Large intestine (tissue), 3 donors: ENCODE measurements at regions not wholly inside any gene's neighbourhood (a gene's known extent, or its start where the extent isn't known, plus 50 kb on each side); places are given as distances from the start of the nearest gene placed in this dataset.

Experiments
- DNase-seq, 2 donors: peaks; one replicate each; pipeline versions ENCODE4 v3.0.0 to v3.0.0-alpha.2; 2013
- H3K27ac ChIP-seq: one replicate; pipeline ENCODE4 v1.5.1; 2013; ENCODE audit warnings: low read length
- H3K27me3 ChIP-seq: 2 replicates; pipeline ENCODE4 v1.6.1; 2013; ENCODE audit warnings: low read length; ENCODE audit not compliant: control insufficient read depth, insufficient read depth
- H3K36me3 ChIP-seq: 2 replicates; pipeline ENCODE4 v1.6.1; 2013; ENCODE audit warnings: low read length; ENCODE audit not compliant: control insufficient read depth, insufficient read depth
- H3K4me1 ChIP-seq: one replicate; pipeline ENCODE4 v1.6.1; 2013; ENCODE audit warnings: low read length; ENCODE audit not compliant: control insufficient read depth, insufficient read depth
- H3K4me3 ChIP-seq: one replicate; pipeline ENCODE4 v1.5.1; 2013; ENCODE audit warnings: low read length
- H3K9me3 ChIP-seq: one replicate; pipeline ENCODE4 v1.6.1; 2013; ENCODE audit warnings: mild to moderate bottlenecking, low read depth, low read length, moderate library complexity; ENCODE audit not compliant: control insufficient read depth
- WGBS: methylation state at CpG from one replicate; pipeline ENCODE4 v1.1.5; 2013; ENCODE audit warnings: low lambda C conversion rate; ENCODE audit not compliant: insufficient coverage; 5-methylcytosine and 5-hydroxymethylcytosine counted together

DNA sequence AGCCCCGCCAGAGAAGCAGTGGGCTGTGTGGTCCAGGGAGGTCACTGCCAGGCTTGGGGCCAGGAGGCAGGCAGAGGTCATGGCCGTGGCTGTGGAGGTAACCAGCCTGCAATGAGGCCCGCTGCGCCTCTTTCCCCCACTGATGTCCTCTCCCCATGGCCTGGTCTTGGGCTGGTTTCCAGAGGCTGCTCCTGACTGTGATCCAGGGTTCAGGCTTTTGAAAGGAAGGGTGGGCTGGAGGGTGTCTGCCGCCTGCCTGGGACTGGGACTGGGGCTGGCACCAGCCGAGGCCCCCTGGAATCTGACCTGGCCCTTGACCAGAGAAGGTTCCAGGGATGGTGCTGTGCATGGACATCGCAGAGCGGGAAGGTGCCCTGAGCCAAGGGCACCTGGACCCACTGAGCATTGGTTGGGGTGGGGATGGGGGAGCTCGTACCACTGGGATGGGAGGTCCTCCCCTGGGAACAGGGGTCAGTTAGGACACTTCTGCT, 59.6 kb upstream of the THY1 start:
- Histone ChIP-seq H3K36me3 (no peaks in the 10 kb centered on the region), H3K9me3 (peaks cover 2% of the 10 kb centered on the region), H3K27ac (no peak overlapping the region), H3K27me3 (no peaks in the 10 kb centered on the region), H3K4me1 (no peaks in the 10 kb centered on the region), H3K4me3 (no peak overlapping the region)
- no peak for DNase-seq
- WGBS = no CpG with 5 or more reads among the region's 9 CpGs

GRCh38 chr11:119481667-119482400, 58.9 kb upstream of the THY1 start:
- Histone ChIP-seq H3K4me1 (no peaks in the 10 kb centered on the region), H3K27ac (no peak overlapping the region), H3K27me3 (no peaks in the 10 kb centered on the region), H3K9me3 (peaks cover 2% of the 10 kb centered on the region), H3K36me3 (no peaks in the 10 kb centered on the region), H3K4me3 (no peak overlapping the region)
- DNase-seq = no peak
- WGBS = no CpG with 5 or more reads among the region's 22 CpGs

DNA sequence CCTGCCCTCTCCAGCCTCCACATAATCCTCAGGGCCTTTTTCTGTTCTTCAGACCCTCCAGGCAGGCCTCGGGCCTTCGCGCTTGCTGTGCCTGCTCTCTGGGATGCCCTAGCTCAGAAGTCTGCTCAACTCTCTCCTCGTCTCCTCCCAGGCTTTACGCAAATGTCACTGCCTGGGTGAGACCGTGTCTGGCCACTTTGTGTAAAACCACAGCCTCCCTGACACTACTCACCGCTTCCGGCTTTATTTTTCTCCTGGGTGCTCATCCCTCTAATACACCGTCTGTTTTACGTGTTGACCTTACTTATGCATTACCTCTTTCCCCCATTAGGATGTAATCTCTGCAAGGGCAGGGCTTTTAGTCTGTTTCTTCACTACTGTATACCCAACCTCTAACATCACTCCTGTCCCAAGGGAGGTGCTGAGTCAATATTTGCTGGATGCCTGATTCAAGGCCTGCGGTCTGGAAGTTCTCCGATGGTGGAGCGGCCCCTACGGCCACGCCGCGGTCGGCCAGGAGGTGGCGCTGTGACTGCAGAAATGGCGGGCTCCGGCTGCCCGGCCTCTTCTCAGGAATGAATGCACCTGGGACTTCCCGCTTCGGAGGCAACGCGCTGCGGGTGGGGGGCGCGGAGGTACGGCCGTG, 58.2 kb upstream of the THY1 start:
- Histone ChIP-seq H3K27ac (no peak overlapping the region), H3K4me3 (no peak overlapping the region), H3K36me3 (no peaks in the 10 kb centered on the region), H3K9me3 (peaks cover 2% of the 10 kb centered on the region), H3K4me1 (no peaks in the 10 kb centered on the region), H3K27me3 (peaks cover 2% of the 10 kb centered on the region)
- peak; percentile 76 for DNase-seq
- 37% methylated on average over 4 of the region's 31 CpGs for WGBS

DNA sequence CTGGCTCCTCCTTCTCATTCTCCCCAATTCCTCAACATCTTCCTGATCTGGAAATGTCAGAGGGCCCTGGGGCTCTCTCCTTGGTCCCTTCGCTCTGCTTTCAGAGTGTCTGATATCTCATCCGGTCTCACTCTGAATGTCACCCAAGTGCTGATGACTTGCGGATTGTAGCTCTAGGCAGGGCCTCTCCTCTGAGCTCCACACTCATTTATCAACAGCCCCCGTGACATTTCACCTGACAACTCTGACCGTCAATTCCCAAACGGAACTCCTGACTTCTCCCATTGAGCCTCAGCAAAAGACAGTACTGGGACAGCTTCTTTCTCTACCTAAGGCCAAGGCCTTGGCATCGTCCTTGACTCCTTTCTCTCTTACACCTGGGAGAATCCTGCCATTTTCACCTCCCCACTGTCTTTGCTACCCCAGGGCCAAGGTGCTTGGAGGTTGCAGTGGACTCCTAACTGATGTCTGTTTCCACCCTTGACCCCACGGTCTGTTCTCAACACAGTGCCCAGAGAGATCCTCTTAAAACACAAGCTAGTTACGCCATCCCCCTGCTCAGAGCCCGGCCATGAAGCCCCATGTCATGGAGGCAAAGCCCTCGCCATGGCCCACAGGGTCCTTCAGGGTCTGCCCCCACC, 57.5 kb upstream of the THY1 start:
- 96% methylated on average over 4 of the region's 11 CpGs for WGBS
- Histone ChIP-seq H3K27me3 (peaks cover 2% of the 10 kb centered on the region), H3K36me3 (no peaks in the 10 kb centered on the region), H3K4me3 (no peak overlapping the region), H3K9me3 (peaks cover 2% of the 10 kb centered on the region), H3K4me1 (no peaks in the 10 kb centered on the region), H3K27ac (no peak overlapping the region)
- DNase-seq = no peak

GRCh38 chr11:119479685-119480275, 56.8 kb upstream of the THY1 start:
- no peaks in the 10 kb centered on the region for H3K4me1 ChIP-seq
- peaks cover 2% of the 10 kb centered on the region for H3K27me3 ChIP-seq
- H3K4me3 ChIP-seq = no peak overlapping the region
- no peak for DNase-seq
- H3K9me3 ChIP-seq = peaks cover 2% of the 10 kb centered on the region
- no peak overlapping the region for H3K27ac ChIP-seq
- H3K36me3 ChIP-seq = no peaks in the 10 kb centered on the region
- WGBS = 83% methylated on average over 5 of the region's 6 CpGs

DNA sequence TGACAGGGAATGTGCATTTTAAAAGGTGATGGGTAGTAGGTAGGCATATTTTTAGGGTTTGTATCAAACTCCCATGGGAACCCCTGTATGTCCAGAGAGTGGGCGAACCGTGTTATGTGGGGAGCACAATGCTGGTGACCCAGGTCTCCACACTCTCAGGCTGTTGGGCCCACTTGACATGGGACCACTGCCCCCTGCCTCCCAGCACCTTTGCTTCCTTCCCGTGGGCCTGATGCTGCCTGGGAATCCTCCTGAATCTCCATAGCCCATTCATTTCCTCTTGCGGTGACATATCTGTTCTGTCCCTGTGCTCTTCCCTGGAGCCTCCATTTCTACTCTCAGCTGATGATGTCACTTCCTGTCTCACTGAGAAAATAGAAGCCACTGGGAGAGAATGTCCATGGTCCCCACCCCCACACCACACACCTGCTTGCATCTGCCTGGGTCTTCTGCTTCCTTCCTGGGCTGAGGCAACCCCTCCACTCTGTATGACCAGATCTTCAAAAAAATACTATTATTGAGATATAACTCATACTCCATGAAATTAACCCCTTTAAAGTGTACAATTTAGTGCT, 55.8 kb upstream of the THY1 start:
- Histone ChIP-seq H3K9me3 (peaks cover 2% of the 10 kb centered on the region), H3K27me3 (peaks cover 2% of the 10 kb centered on the region), H3K4me1 (no peaks in the 10 kb centered on the region), H3K36me3 (no peaks in the 10 kb centered on the region), H3K27ac (no peak overlapping the region), H3K4me3 (no peak overlapping the region)
- DNase-seq = no peak
- WGBS = no CpG with 5 or more reads among the region's 4 CpGs

GRCh38 chr11:119476666-119477331, 53.8 kb upstream of the THY1 start:
- Histone ChIP-seq H3K4me1 (no peaks in the 10 kb centered on the region), H3K27ac (no peak overlapping the region), H3K9me3 (peaks cover 2% of the 10 kb centered on the region), H3K27me3 (peaks cover 2% of the 10 kb centered on the region), H3K4me3 (no peak overlapping the region), H3K36me3 (no peaks in the 10 kb centered on the region)
- no peak for DNase-seq
- no CpG with 5 or more reads among the region's 10 CpGs for WGBS

- 94% methylated on average over 2 of the region's 2 CpGs for WGBS
- Histone ChIP-seq H3K9me3 (no peaks in the 10 kb centered on the region), H3K36me3 (no peaks in the 10 kb centered on the region), H3K27ac (no peak overlapping the region), H3K4me1 (no peaks in the 10 kb centered on the region), H3K27me3 (peaks cover 2% of the 10 kb centered on the region), H3K4me3 (no peak overlapping the region)
- DNase-seq = no peak
Observed at GRCh38 chr11:119476038-119476437, 53.1 kb upstream of the THY1 start.

GRCh38 chr11:119474682-119475596, 52.0 kb upstream of the THY1 start:
- no peak overlapping the region for H3K4me3 ChIP-seq
- peaks cover 2% of the 10 kb centered on the region for H3K27me3 ChIP-seq
- H3K36me3 ChIP-seq = no peaks in the 10 kb centered on the region
- no peaks in the 10 kb centered on the region for H3K9me3 ChIP-seq
- DNase-seq = peak; percentile 29 to 49
- H3K27ac ChIP-seq = no peak overlapping the region
- WGBS = no CpG with 5 or more reads among the region's 9 CpGs
- no peaks in the 10 kb centered on the region for H3K4me1 ChIP-seq
